HG03439 (cell line): ENCODE measurements at regions not wholly inside any gene's neighbourhood (a gene's known extent, or its start where the extent isn't known, plus 50 kb on each side); places are given as distances from the start of the nearest gene placed in this dataset.
A peak's percentile ranks its signal among the peaks of the same experiment; 100 is the strongest.

ENCODE experiments used
- ATAC-seq: cut with Tn5 transposase; IDR thresholded peaks from one replicate; pipeline ENCODE4 v1.9.1; 2021; ENCODE audit warnings: mild to moderate bottlenecking, moderate library complexity; ENCODE audit not compliant: unreplicated experiment

GRCh38 chr5:117295941-117296340, 721.3 kb upstream of the SEMA6A start:
- no peak for ATAC-seq

- ATAC-seq = no peak
These were observed 712.2 kb upstream of the SEMA6A start for GRCh38 chr5:117286813-117287212.

- no peak for ATAC-seq
These were observed 697.0 kb upstream of the SEMA6A start for GRCh38 chr5:117271656-117272055.

GRCh38 chr5:117266280-117266679, 691.7 kb upstream of the SEMA6A start:
- no peak for ATAC-seq

GRCh38 chr5:117263231-117263630, 688.6 kb upstream of the SEMA6A start:
- no peak for ATAC-seq

GRCh38 chr5:117262572-117263131, 688.0 kb upstream of the SEMA6A start:
- ATAC-seq = no peak

- no peak for ATAC-seq
These were observed 687.4 kb upstream of the SEMA6A start for GRCh38 chr5:117261948-117262571.

- no peak for ATAC-seq
These were observed 680.8 kb upstream of the SEMA6A start for GRCh38 chr5:117255211-117256027.

GRCh38 chr5:117252566-117252965, 677.9 kb upstream of the SEMA6A start:
- ATAC-seq = no peak

GRCh38 chr5:117249086-117249815, 674.6 kb upstream of the SEMA6A start:
- ATAC-seq = no peak

GRCh38 chr5:117246424-117246823, 671.8 kb upstream of the SEMA6A start:
- no peak for ATAC-seq

GRCh38 chr5:117245130-117245529, 670.5 kb upstream of the SEMA6A start:
- ATAC-seq = no peak

GRCh38 chr5:117242028-117242427, 667.4 kb upstream of the SEMA6A start:
- ATAC-seq = peak; percentile 43

GRCh38 chr5:117236941-117237340, 662.3 kb upstream of the SEMA6A start:
- ATAC-seq = no peak

- ATAC-seq = no peak
These were observed 661.2 kb upstream of the SEMA6A start for GRCh38 chr5:117235786-117236185.

GRCh38 chr5:117230375-117230774, 655.8 kb upstream of the SEMA6A start:
- ATAC-seq = no peak

GRCh38 chr5:117220730-117221129, 646.1 kb upstream of the SEMA6A start:
- ATAC-seq = no peak

- ATAC-seq = no peak
These were observed 644.2 kb upstream of the SEMA6A start for GRCh38 chr5:117218789-117219188.

GRCh38 chr5:117212866-117213265, 638.2 kb upstream of the SEMA6A start:
- ATAC-seq = no peak

GRCh38 chr5:117210796-117211195, 636.2 kb upstream of the SEMA6A start:
- no peak for ATAC-seq

GRCh38 chr5:117209479-117209878, 634.9 kb upstream of the SEMA6A start:
- ATAC-seq = no peak
